IPS-18a (cell line): ENCODE measurements at regions not wholly inside any gene's neighbourhood (a gene's known extent, or its start where the extent isn't known, plus 50 kb on each side); places are given as distances from the start of the nearest gene placed in this dataset.

Source experiments
- H3K27ac ChIP-seq: one replicate; pipeline ENCODE4 v1.5.1; 2013; ENCODE audit warnings: low read length
- H3K27me3 ChIP-seq: one replicate; pipeline ENCODE4 v1.6.1; 2013; ENCODE audit warnings: mild to moderate bottlenecking, low read length; ENCODE audit not compliant: control insufficient read depth, insufficient read depth
- H3K36me3 ChIP-seq: one replicate; pipeline ENCODE4 v1.6.1; 2013; ENCODE audit warnings: low read depth, low read length; ENCODE audit not compliant: control insufficient read depth
- H3K4me1 ChIP-seq: one replicate; pipeline ENCODE4 v1.6.1; 2013; ENCODE audit warnings: low read depth, low read length; ENCODE audit not compliant: control insufficient read depth
- H3K4me3 ChIP-seq: one replicate; pipeline ENCODE4 v1.5.1; 2013; ENCODE audit warnings: low read length
- H3K9ac ChIP-seq: one replicate; pipeline ENCODE4 v1.6.1; 2013; ENCODE audit warnings: mild to moderate bottlenecking, low read length, moderate library complexity
- H3K9me3 ChIP-seq: one replicate; pipeline ENCODE4 v1.6.1; 2013; ENCODE audit warnings: low read depth, low read length; ENCODE audit not compliant: control insufficient read depth

DNA sequence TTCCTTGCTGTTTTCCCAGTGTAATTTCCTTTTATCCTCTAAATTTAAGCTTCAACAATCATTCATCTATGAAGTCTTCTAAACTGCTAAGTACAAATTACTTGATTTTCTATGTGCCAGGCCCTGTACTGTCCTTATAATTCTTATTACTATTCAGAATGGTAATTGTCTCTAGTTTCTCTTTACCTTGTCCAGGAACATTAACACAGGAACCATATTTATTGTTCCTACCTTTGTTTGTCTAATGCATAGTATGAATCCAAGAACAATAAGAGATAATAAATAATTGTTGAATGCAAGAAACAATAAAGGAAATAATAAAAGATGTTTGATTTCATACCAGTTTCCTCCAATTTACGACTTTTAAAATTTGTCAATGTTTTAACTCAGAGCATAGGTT lies 1083.2 kb downstream of the ROBO2 start:
- Histone ChIP-seq H3K27me3 (no peaks in the 10 kb centered on the region), H3K36me3 (no peaks in the 10 kb centered on the region), H3K4me1 (no peaks in the 10 kb centered on the region), H3K9ac (no peak overlapping the region), H3K27ac (no peak overlapping the region), H3K4me3 (no peak overlapping the region), H3K9me3 (no peaks in the 10 kb centered on the region)

DNA sequence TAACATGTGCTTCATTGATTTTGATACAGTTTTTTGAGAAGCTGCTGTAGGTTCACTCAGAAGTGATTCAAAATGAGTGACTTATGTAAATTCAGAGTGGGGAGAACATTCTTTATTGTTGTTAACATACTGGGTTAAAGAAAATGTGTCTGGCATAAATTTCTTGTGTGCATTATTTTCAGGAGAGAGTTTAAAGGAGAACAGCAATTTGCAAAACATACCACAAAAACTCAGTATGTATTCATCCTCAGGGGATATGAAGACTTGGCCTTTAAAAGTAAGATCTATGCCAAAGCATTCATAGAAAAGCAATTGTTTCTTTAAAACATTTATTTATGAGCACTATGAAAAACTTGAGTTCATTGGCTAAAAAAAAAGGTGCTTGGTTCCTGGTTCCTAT lies 1089.8 kb downstream of the ROBO2 start:
- H3K36me3 ChIP-seq: no peaks in the 10 kb centered on the region
- H3K4me3 ChIP-seq: no peak overlapping the region
- H3K27ac ChIP-seq: no peak overlapping the region
- H3K9ac ChIP-seq: no peak overlapping the region
- H3K9me3 ChIP-seq: no peaks in the 10 kb centered on the region
- peaks cover 3% of the 10 kb centered on the region for H3K4me1 ChIP-seq
- H3K27me3 ChIP-seq: no peaks in the 10 kb centered on the region

- Histone ChIP-seq H3K4me3 (no peak overlapping the region), H3K27me3 (no peaks in the 10 kb centered on the region), H3K27ac (no peak overlapping the region), H3K4me1 (peaks cover 3% of the 10 kb centered on the region), H3K9ac (no peak overlapping the region), H3K9me3 (no peaks in the 10 kb centered on the region), H3K36me3 (no peaks in the 10 kb centered on the region)
Observed at GRCh38 chr3:78130741-78131290, 1090.9 kb downstream of the ROBO2 start.

- H3K4me1 ChIP-seq: peaks cover 3% of the 10 kb centered on the region
- H3K36me3 ChIP-seq: no peaks in the 10 kb centered on the region
- H3K9me3 ChIP-seq: no peaks in the 10 kb centered on the region
- H3K9ac ChIP-seq: no peak overlapping the region
- no peaks in the 10 kb centered on the region for H3K27me3 ChIP-seq
- H3K27ac ChIP-seq: no peak overlapping the region
- no peak overlapping the region for H3K4me3 ChIP-seq
Observed at GRCh38 chr3:78134496-78134895, 1094.6 kb downstream of the ROBO2 start.

DNA sequence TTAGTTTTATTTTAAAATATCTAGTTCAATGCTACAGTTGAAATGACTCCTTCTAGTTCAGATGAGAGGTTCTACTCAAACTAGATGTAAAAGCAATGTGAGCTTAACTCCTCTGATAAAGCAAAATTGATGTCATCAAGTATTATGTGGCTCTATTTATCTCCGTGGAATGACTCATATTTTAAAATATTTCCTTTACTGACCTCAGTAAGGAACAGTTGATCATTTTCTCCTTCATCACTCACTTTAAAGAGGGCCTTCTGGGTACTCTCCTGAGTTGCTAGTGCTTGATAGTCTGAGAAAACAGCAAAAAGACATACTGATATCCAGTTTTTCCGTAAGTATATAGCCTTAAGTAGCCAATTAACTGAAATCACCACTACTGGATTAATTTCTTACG lies 1099.3 kb downstream of the ROBO2 start:
- H3K4me3 ChIP-seq: no peak overlapping the region
- H3K27ac ChIP-seq: no peak overlapping the region
- peaks cover 3% of the 10 kb centered on the region for H3K4me1 ChIP-seq
- H3K27me3 ChIP-seq: no peaks in the 10 kb centered on the region
- H3K9ac ChIP-seq: no peak overlapping the region
- H3K36me3 ChIP-seq: no peaks in the 10 kb centered on the region
- no peaks in the 10 kb centered on the region for H3K9me3 ChIP-seq

DNA sequence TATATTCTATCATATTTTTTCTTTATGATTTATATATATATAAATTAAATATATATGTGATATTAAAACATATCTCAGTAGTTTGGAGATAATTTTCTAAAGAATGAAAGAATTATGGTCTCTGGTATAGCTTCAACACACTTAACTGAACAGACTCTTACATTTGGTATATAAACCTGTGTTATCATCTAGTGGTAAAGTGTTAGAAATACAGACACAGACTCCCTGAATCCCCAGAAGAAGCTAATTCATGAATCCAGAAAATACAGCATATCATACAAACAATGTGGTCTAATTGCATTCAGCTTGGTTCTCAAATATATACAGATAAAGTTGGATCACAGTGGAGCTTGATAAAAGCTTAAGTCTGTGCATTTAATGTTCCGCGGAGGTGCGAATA lies 1100.4 kb downstream of the ROBO2 start:
- Histone ChIP-seq H3K27ac (no peak overlapping the region), H3K9ac (no peak overlapping the region), H3K9me3 (no peaks in the 10 kb centered on the region), H3K36me3 (no peaks in the 10 kb centered on the region), H3K4me3 (no peak overlapping the region), H3K4me1 (no peaks in the 10 kb centered on the region), H3K27me3 (no peaks in the 10 kb centered on the region)

- Histone ChIP-seq H3K27me3 (no peaks in the 10 kb centered on the region), H3K27ac (no peak overlapping the region), H3K9ac (no peak overlapping the region), H3K36me3 (no peaks in the 10 kb centered on the region), H3K4me3 (no peak overlapping the region), H3K4me1 (no peaks in the 10 kb centered on the region), H3K9me3 (no peaks in the 10 kb centered on the region)
Observed at GRCh38 chr3:78140866-78141265, 1101.0 kb downstream of the ROBO2 start.

GRCh38 chr3:78141269-78141668 lies 1101.4 kb downstream of the ROBO2 start:
- Histone ChIP-seq H3K9me3 (no peaks in the 10 kb centered on the region), H3K36me3 (no peaks in the 10 kb centered on the region), H3K27ac (no peak overlapping the region), H3K4me1 (no peaks in the 10 kb centered on the region), H3K27me3 (no peaks in the 10 kb centered on the region), H3K4me3 (no peak overlapping the region), H3K9ac (no peak overlapping the region)

DNA sequence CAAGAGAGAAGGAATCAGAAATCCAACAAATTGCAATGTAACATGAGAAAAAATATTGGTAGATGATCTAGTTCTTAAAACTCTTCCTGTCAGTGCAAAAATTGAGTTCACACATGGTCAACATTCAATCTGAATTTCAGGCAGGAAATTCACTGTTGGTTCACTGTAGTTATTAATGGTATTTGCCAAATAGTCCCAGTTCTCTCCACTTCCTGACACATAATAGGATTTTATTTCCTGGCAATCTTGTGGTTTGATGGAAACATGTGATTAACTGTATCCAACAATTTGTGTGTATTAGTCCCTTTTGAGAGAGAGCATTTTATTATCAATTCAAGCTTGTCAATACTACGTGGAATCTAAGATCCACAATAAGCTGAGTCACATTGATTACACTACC lies 1103.1 kb downstream of the ROBO2 start:
- H3K36me3 ChIP-seq: no peaks in the 10 kb centered on the region
- H3K4me1 ChIP-seq: no peaks in the 10 kb centered on the region
- H3K27ac ChIP-seq: no peak overlapping the region
- no peak overlapping the region for H3K4me3 ChIP-seq
- no peaks in the 10 kb centered on the region for H3K9me3 ChIP-seq
- H3K27me3 ChIP-seq: no peaks in the 10 kb centered on the region
- no peak overlapping the region for H3K9ac ChIP-seq

DNA sequence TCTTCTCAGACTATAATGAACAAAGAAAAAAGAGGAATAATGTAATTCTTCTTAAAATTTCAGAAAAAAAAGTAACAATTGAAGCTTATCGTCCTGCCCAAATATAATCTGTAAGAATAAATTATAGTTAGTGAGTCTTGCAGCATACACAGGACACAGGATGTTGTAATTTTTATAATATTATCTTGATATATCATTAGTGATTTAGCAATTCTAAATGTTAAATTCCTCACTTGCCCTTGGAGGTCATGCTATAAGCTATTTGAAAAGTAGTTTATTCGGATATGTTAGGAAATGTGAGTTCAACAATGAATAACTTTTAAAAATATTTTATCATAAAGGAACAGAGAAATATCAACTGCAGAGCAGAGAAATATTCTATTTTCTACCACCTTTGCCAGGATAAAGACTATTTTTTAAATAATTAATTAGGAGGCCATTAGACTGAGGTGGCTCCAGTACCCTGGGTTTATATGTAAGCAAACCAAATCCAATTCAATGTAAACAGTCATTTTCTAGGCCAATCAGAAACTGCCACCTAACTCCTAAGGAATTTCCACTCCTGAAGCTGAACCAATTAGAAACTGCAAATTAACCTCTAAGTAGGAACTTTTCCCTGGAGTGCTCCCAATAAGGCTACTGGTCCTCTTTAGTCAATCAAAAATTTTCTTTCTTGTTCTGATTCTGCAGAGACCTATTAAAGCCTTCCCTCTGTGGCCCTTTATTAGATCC lies 1109.3 kb downstream of the ROBO2 start:
- Histone ChIP-seq H3K27ac (no peak overlapping the region), H3K9ac (no peak overlapping the region), H3K36me3 (no peaks in the 10 kb centered on the region), H3K9me3 (no peaks in the 10 kb centered on the region), H3K4me3 (no peak overlapping the region), H3K27me3 (no peaks in the 10 kb centered on the region), H3K4me1 (no peaks in the 10 kb centered on the region)

DNA sequence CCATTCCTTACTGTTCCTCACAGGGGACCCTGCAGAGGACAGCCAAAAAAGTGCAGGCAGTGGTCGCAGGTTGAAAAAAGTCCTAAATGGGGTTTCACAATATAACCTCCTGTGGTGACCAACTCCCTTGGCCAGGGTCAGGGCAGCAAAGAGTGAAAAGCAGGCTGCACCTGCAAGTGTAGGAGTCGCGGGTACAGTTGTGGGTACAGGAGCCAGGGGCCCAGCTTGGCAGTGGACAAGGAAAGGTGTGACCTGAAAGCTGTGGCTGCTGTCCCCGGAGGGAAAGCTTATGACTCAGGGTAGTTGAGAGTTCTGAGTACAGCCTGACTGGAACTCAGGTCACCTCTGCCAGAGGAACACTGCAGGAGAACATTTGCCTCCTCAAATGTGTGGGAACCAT lies 1114.1 kb downstream of the ROBO2 start:
- no peak overlapping the region for H3K9ac ChIP-seq
- H3K27me3 ChIP-seq: no peaks in the 10 kb centered on the region
- no peak overlapping the region for H3K4me3 ChIP-seq
- no peaks in the 10 kb centered on the region for H3K36me3 ChIP-seq
- H3K9me3 ChIP-seq: no peaks in the 10 kb centered on the region
- H3K4me1 ChIP-seq: no peaks in the 10 kb centered on the region
- no peak overlapping the region for H3K27ac ChIP-seq

GRCh38 chr3:78154521-78155186 lies 1114.8 kb downstream of the ROBO2 start:
- Histone ChIP-seq H3K9me3 (no peaks in the 10 kb centered on the region), H3K9ac (no peak overlapping the region), H3K36me3 (no peaks in the 10 kb centered on the region), H3K4me3 (no peak overlapping the region), H3K4me1 (no peaks in the 10 kb centered on the region), H3K27ac (no peak overlapping the region), H3K27me3 (no peaks in the 10 kb centered on the region)
